ENCODE measurements at regions not wholly inside any gene's neighbourhood (a gene's known extent, or its start where the extent isn't known, plus 50 kb on each side); places are given as distances from the start of the nearest gene placed in this dataset.
"Not testable (repeated sequence)": the region's sequence is repeated elsewhere in the genome, so short reads cannot be mapped to it uniquely, and the experiment has no call there.

- WGBS (ENCODE audit: extremely low coverage, insufficient read length, low lambda C conversion rate): no CpG with 5 or more reads among the region's 12 CpGs
- H3K27ac Mint-ChIP-seq: no peak overlapping the region; a peak in 1 of 7 replicates
- H3K27me3 Mint-ChIP-seq (ENCODE audit: low read depth): no peaks in the 10 kb centered on the region
- no peaks in the 10 kb centered on the region for H3K9me3 Mint-ChIP-seq
- no peak for DNase-seq
- Histone ChIP-seq H3K14ac (ENCODE audit: insufficient read depth, low read length) (no peak overlapping the region), H3K23ac (ENCODE audit: insufficient read length, low read depth, low read length) (no peak overlapping the region), H3K23me2 (ENCODE audit: insufficient read length, low read depth, low read length, poor library complexity, severe bottlenecking) (no peaks in the 10 kb centered on the region), H3K4me2 (ENCODE audit: insufficient read depth, insufficient read length, low read length) (no peak overlapping the region), H3K9ac (ENCODE audit: extremely low read depth, insufficient read length, low read length) (no peak overlapping the region), H2BK15ac (ENCODE audit: low read depth, low read length) (no peak overlapping the region), H2BK5ac (ENCODE audit: insufficient read length, low read length) (no peak overlapping the region), H4K8ac (replicated peaks; ENCODE audit: insufficient read length, low read depth, low read length) (no peak overlapping the region), H3K79me1 (ENCODE audit: insufficient read depth, low read depth, low read length, poor library complexity, severe bottlenecking) (no peaks in the 10 kb centered on the region), H3T11ph (ENCODE audit: low read length) (no peak overlapping the region), H3K4me1 (ENCODE audit: insufficient read depth, low read length) (peaks cover 2% of the 10 kb centered on the region; the same call in 1 of the 2 replicates), H2BK120ac (ENCODE audit: low read depth, low read length, poor library complexity, severe bottlenecking) (no peak overlapping the region), H3K27ac (ENCODE audit: insufficient read length, low read depth, low read length) (no peak overlapping the region), H3K4ac (ENCODE audit: low read depth, low read length) (no peak overlapping the region), H3K9me3 (ENCODE audit: control insufficient read depth, low read depth, low read length) (no peaks in the 10 kb centered on the region), H3K56ac (ENCODE audit: insufficient read length, low read depth, low read length) (no peak overlapping the region), H3K79me2 (ENCODE audit: insufficient read depth, low read length) (no peaks in the 10 kb centered on the region), H4K5ac (ENCODE audit: insufficient read length, low read depth, low read length) (no peak overlapping the region), H2BK20ac (ENCODE audit: low read depth, low read length, poor library complexity, severe bottlenecking) (no peak overlapping the region), H2AK5ac (ENCODE audit: insufficient read length, low read length) (no peak overlapping the region), H4K91ac (ENCODE audit: insufficient read length, low read depth, low read length) (no peak overlapping the region), H3K27me3 (ENCODE audit: insufficient read depth, low read length) (no peaks in the 10 kb centered on the region), H2BK12ac (ENCODE audit: insufficient read length, low read depth, low read length) (no peak overlapping the region), H2AFZ (ENCODE audit: low read length) (no peak overlapping the region), H3K18ac (ENCODE audit: insufficient read length, low read depth, low read length) (no peak overlapping the region), H4K20me1 (ENCODE audit: control insufficient read depth, insufficient read depth, insufficient read length) (no peaks in the 10 kb centered on the region)
- TF ChIP-seq, protein P1, sequence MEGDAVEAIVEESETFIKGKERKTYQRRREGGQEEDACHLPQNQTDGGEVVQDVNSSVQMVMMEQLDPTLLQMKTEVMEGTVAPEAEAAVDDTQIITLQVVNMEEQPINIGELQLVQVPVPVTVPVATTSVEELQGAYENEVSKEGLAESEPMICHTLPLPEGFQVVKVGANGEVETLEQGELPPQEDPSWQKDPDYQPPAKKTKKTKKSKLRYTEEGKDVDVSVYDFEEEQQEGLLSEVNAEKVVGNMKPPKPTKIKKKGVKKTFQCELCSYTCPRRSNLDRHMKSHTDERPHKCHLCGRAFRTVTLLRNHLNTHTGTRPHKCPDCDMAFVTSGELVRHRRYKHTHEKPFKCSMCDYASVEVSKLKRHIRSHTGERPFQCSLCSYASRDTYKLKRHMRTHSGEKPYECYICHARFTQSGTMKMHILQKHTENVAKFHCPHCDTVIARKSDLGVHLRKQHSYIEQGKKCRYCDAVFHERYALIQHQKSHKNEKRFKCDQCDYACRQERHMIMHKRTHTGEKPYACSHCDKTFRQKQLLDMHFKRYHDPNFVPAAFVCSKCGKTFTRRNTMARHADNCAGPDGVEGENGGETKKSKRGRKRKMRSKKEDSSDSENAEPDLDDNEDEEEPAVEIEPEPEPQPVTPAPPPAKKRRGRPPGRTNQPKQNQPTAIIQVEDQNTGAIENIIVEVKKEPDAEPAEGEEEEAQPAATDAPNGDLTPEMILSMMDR (conservative IDR thresholded peaks at IDR 0.05): no peak
- peaks cover 18 to 19% of the 10 kb centered on the region in 2 experiments for H3K4me1 Mint-ChIP-seq
- H3K36me3 Mint-ChIP-seq (ENCODE audit: insufficient read depth in 1 of 3, low read depth in 3 of 3): no peaks in the 10 kb centered on the region; a peak in 2 of 7 replicates
- no peak overlapping the region for H3K4me3 Mint-ChIP-seq
Measured at GRCh38 chr6:163860287-163861081, 446.0 kb downstream of the QKI start.

DNA sequence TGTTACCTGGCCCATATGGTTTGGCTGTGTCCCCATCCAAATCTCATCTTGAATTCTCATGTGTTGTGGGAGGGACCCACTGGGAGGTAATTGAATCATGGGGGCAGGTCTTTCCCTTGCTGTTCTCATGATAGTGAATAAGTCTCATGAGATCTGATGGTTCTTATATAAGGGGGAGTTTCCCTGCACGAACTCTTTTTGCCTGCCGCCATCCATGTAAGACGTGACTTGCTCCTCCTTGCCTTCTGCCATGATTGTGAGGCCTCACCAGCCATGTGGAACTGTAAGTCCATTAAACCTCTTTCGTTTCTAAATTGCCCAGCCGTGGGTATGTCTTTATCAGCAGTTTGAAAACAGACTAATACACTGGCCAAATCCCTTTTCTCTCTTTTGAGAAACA, 444.4 kb downstream of the QKI start:
- not testable (repeated sequence) for H2BK5ac ChIP-seq (ENCODE audit: insufficient read length, low read length); H3K56ac ChIP-seq (ENCODE audit: insufficient read length, low read depth, low read length); H2BK120ac ChIP-seq (ENCODE audit: low read depth, low read length, poor library complexity, severe bottlenecking); H3K36me3 Mint-ChIP-seq (ENCODE audit: insufficient read depth in 1 of 3, low read depth in 3 of 3); H3K27me3 ChIP-seq (ENCODE audit: insufficient read depth, low read length); H4K91ac ChIP-seq (ENCODE audit: insufficient read length, low read depth, low read length); H3K9ac ChIP-seq (ENCODE audit: extremely low read depth, insufficient read length, low read length); H3K4me1 ChIP-seq (ENCODE audit: insufficient read depth, low read length); H3K27ac ChIP-seq (ENCODE audit: insufficient read length, low read depth, low read length); H3K4me3 Mint-ChIP-seq; H2BK12ac ChIP-seq (ENCODE audit: insufficient read length, low read depth, low read length); H3K23ac ChIP-seq (ENCODE audit: insufficient read length, low read depth, low read length); H2AK5ac ChIP-seq (ENCODE audit: insufficient read length, low read length); H3K23me2 ChIP-seq (ENCODE audit: insufficient read length, low read depth, low read length, poor library complexity, severe bottlenecking); DNase-seq; H3T11ph ChIP-seq (ENCODE audit: low read length); H3K79me2 ChIP-seq (ENCODE audit: insufficient read depth, low read length); H3K27me3 Mint-ChIP-seq (ENCODE audit: low read depth); H3K14ac ChIP-seq (ENCODE audit: insufficient read depth, low read length); H2BK20ac ChIP-seq (ENCODE audit: low read depth, low read length, poor library complexity, severe bottlenecking); H3K4ac ChIP-seq (ENCODE audit: low read depth, low read length); H2AFZ ChIP-seq (ENCODE audit: low read length); H4K20me1 ChIP-seq (ENCODE audit: control insufficient read depth, insufficient read depth, insufficient read length); H4K8ac ChIP-seq (replicated peaks; ENCODE audit: insufficient read length, low read depth, low read length); H3K9me3 Mint-ChIP-seq; H3K79me1 ChIP-seq (ENCODE audit: insufficient read depth, low read depth, low read length, poor library complexity, severe bottlenecking); H2BK15ac ChIP-seq (ENCODE audit: low read depth, low read length); H3K27ac Mint-ChIP-seq; H4K5ac ChIP-seq (ENCODE audit: insufficient read length, low read depth, low read length); H3K4me2 ChIP-seq (ENCODE audit: insufficient read depth, insufficient read length, low read length); H3K9me3 ChIP-seq (ENCODE audit: control insufficient read depth, low read depth, low read length); H3K18ac ChIP-seq (ENCODE audit: insufficient read length, low read depth, low read length)
- no CpG with 5 or more reads among the region's 5 CpGs for WGBS (ENCODE audit: extremely low coverage, insufficient read length, low lambda C conversion rate)
- H3K4me1 Mint-ChIP-seq: peaks cover 24 to 25% of the 10 kb centered on the region in 2 experiments

Measured in H9 (cell line).